Skin epidermis (tissue), 12 donors: ENCODE measurements at regions not wholly inside any gene's neighbourhood (a gene's known extent, or its start where the extent isn't known, plus 50 kb on each side); places are given as distances from the start of the nearest gene placed in this dataset.

Experiments used
- H3K27ac ChIP-seq, 21 experiments: fragments of 200-600 bp; sonication (generic) in 11 of 21; one replicate each; pipeline ENCODE4 v1.5.0; 2020; ENCODE audit warnings: mild to moderate bottlenecking in 3 of 21, inconsistent platforms in 2 of 21, moderate library complexity in 2 of 21
- H3K4me3 ChIP-seq, 7 experiments: fragments of 200-600 bp; sonication (generic) in 2 of 7; one replicate each; pipeline ENCODE4 v1.5.0; 2020; ENCODE audit warnings: inconsistent platforms in 2 of 7, mild to moderate bottlenecking in 2 of 7, moderate library complexity in 1 of 7

DNA sequence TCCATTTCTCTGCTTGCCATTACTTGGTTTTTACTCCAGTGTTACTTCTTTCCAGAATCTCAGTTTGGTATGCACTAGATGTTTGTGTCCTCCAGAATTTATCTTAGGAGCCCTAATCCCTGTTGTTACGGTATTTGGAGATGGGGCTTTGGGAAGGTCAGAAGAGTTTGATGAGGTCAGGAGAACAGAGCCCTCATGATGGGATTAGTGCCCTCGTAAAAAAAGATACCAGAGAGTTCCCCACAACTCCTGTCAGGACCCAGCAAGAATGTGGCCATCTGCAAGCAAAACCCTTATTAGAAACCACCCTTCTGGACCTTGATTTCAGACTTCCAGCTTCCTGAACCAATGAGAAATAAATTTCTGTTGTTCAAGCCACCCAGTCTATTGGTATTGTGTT, 98.0 kb downstream of the ADAMTS1 start:
- no peak overlapping the region for H3K27ac ChIP-seq
- H3K4me3 ChIP-seq = no peak overlapping the region

DNA sequence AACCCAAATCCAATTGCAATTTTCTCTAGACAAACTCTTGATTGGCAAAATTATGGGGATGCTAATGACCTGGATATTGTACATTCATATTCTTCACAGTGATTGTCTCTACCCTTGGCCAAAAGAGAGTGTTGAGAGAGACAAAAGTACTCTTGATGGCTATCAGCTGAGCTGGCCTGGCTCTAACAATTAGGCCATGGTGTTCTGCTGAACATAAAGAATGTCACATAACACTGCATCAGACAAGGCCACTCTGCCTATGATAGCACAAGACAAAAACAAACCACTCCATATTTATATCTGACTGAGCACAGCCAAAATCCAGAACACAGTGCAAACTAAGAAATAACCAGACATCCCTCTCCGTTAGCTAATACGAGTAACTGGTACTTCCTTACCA, 101.7 kb downstream of the ADAMTS1 start:
- H3K27ac ChIP-seq = no peak overlapping the region
- no peak overlapping the region for H3K4me3 ChIP-seq

DNA sequence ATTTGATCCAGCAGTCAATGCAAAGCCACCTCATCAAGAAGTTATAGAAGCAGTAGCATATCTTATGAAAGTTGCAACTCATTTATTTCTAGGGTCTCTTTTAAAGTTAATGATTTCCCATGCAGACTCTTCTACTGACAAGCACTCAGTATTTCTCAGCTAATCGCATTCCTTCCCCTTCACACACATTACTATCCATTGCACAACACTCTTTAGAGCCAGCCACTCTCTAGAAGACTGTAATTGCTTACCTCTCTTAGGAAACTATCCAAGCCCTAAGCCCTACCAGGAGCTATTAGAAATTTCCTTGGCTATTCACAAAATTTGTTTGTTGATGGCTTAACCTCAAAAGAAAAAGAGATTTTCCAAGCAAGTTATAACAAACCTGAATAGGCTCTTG, 106.0 kb downstream of the ADAMTS1 start:
- Histone ChIP-seq H3K27ac (no peak overlapping the region), H3K4me3 (no peak overlapping the region)

DNA sequence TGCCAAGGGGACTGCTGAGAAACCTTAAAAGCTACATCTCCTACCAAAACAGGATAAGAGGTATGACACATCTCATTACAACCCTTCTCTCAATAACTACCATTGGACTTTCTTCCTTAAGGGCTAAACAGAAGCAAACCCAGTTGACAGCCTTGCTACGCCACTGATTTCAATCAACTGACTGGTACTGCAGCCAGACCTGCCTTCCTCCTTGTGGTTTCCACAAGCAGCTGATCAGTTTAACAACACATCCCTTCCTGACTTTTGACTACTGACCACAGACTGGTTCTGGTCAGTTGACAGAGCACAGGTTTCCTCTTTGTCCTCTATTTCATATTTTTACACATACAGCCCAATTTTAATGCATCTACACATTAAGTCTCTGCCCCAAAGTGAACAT, 108.8 kb downstream of the ADAMTS1 start:
- Histone ChIP-seq H3K27ac (no peak overlapping the region), H3K4me3 (no peak overlapping the region)

- Histone ChIP-seq H3K4me3 (no peak overlapping the region), H3K27ac (no peak overlapping the region)
These were observed 112.6 kb downstream of the ADAMTS1 start for GRCh38 chr21:26732432-26733221.

DNA sequence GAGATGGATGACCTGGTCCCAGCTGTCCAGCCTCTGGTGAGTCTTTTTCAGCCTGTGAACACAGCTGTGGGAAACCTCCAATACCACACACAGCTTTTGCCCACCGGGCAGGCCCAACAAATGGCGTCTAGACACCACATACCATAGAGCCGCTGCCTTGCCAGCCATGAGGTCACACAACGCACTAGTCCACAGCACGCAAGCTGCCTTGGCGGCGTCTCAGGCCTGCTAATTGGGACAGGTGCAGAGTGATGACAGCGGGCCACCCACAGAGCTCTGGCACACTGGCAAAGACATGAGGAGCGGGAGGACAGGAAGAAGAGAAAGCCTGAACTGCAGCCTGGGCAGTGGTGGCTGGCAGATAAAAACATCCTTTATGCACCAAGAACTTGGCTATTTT, 125.5 kb downstream of the ADAMTS1 start:
- Histone ChIP-seq H3K27ac (peak overlapping the region in 1 of 21 experiments; percentile 60), H3K4me3 (no peak overlapping the region)

GRCh38 chr21:26717146-26717739, 128.0 kb downstream of the ADAMTS1 start:
- Histone ChIP-seq H3K27ac (no peak overlapping the region), H3K4me3 (no peak overlapping the region)

- no peak overlapping the region for H3K27ac ChIP-seq
- no peak overlapping the region for H3K4me3 ChIP-seq
These were observed 129.2 kb downstream of the ADAMTS1 start for GRCh38 chr21:26715878-26716506.

GRCh38 chr21:26715116-26715515, 130.1 kb downstream of the ADAMTS1 start:
- no peak overlapping the region for H3K4me3 ChIP-seq
- no peak overlapping the region for H3K27ac ChIP-seq

GRCh38 chr21:26710155-26710554, 135.1 kb downstream of the ADAMTS1 start:
- no peak overlapping the region for H3K4me3 ChIP-seq
- no peak overlapping the region for H3K27ac ChIP-seq

- Histone ChIP-seq H3K27ac (no peak overlapping the region), H3K4me3 (no peak overlapping the region)
These were observed 136.0 kb upstream of the CYYR1 start for GRCh38 chr21:26709090-26709489.

DNA sequence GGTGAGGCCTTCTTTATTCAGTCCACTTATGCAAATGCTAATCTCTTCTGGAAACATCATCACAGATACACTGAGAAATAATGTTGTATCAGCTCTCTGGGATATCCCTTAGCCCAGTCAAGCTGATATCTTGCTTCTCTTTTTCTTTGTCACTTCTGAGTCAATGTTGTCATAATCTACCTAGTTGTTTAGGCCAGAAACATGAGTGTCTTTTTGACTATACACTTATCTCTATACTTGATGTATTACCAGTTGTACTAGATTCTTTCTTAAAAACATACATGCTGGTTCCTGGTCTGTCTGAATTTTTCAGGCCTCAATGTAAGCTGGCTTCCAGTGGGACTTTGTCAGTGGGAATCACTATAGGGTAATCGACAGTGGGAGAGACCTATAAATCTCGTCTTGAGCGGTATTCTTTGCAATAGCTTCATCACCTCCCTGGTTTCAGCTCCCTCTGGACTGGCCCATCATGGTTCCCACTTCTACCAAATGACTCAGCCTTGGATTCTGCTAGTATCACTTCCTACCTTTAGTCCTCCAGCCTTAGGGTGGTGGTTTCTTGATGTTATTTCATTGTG, 135.2 kb upstream of the CYYR1 start:
- Histone ChIP-seq H3K4me3 (no peak overlapping the region), H3K27ac (no peak overlapping the region)

DNA sequence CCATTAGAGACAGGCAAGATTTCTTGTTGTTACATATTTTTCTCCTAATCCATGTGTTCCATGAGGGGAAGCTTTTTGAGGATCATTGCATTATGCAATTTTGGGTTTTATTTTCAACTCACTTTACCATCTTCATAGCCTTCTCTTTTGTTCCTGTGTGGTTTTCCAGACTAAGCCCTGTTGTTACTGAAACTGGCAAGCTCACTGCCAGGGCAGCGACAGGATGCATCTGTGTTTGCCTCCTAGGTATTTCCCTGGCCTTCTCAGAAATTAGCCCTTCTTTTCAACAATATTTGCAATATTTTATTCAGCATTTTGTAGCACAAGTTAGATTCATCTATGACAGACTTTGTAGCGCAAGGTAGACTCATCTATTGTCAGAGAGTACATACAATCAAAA, 134.2 kb upstream of the CYYR1 start:
- H3K27ac ChIP-seq = no peak overlapping the region
- no peak overlapping the region for H3K4me3 ChIP-seq

DNA sequence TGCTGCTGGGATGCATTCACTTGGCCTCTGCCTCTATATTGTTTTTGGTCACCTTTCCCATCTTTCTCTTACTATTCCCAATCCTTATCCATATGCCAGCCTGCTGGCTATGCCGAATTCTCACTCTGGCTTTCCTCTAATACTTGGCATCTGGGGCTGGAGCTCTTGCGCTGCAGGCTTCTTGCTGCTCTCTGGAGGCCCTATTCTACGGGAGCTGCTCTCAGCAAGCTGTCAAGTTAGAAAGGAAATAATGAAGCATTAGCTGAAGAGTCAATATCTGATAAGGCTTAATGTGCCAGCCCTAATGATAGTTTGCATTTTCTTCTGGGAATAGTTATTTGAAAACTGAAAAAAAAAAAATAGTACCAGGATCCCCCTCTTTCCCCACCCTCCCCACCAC, 125.3 kb upstream of the CYYR1 start:
- H3K4me3 ChIP-seq = no peak overlapping the region
- no peak overlapping the region for H3K27ac ChIP-seq

- no peak overlapping the region for H3K27ac ChIP-seq
- no peak overlapping the region for H3K4me3 ChIP-seq
These were observed 118.3 kb upstream of the CYYR1 start for GRCh38 chr21:26691416-26691815.

DNA sequence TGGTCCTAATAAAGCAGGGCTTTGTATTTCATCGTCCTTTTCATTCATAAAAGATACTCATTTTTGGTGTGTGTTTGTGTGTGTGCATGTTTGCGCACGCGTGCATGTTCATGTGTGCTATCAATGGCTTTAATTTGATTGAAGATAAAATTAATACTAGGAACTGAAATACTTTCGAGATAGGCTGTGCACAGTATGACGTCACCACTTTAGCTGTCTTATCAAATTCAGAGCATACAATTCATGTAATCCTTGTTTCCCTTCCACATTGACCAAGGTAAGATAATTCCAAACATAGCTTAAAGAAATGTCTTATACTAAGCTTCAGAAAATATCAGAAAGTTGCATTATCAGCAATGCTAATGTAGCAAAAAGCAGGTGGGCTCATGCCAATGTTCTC, 113.6 kb upstream of the CYYR1 start:
- no peak overlapping the region for H3K27ac ChIP-seq
- H3K4me3 ChIP-seq = no peak overlapping the region

DNA sequence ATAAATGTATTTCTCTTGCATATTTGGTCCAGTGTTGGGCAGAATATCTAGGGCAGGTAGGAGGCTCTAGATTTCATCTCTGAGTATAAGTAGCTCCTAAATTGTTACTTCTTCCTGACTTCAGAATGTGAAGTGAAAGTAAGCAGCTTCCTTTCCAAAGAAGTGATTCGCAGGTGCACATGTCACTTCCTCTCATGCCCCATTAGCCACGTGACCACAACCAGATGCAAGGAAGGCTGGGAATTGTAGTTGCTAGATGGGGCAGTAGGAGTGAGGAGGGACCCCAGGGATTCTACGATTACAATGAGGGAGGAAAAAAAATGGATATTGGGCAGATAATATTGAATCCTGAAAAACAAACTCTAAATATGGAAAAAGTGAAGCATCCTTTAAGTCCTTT, 113.2 kb upstream of the CYYR1 start:
- H3K27ac ChIP-seq = no peak overlapping the region
- no peak overlapping the region for H3K4me3 ChIP-seq

DNA sequence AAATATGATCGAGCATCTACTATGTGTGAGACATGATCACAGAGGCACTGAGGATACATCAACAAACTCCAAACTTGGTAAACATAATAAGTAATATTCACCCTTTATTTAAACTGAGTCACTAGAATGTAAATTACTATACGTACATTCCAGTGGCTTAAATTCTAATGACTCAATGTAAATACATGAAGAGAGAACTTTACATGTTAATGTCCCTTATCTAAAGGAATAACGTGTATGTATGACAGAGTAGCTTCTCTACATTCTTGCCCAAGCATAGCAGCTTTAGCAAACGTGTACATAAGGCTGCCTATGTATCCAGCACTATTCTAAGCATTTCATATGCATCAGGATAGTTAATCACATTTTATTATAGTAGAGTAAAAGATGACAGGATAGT, 111.8 kb upstream of the CYYR1 start:
- H3K4me3 ChIP-seq = no peak overlapping the region
- no peak overlapping the region for H3K27ac ChIP-seq

GRCh38 chr21:26683996-26684395, 110.9 kb upstream of the CYYR1 start:
- Histone ChIP-seq H3K27ac (no peak overlapping the region), H3K4me3 (no peak overlapping the region)

DNA sequence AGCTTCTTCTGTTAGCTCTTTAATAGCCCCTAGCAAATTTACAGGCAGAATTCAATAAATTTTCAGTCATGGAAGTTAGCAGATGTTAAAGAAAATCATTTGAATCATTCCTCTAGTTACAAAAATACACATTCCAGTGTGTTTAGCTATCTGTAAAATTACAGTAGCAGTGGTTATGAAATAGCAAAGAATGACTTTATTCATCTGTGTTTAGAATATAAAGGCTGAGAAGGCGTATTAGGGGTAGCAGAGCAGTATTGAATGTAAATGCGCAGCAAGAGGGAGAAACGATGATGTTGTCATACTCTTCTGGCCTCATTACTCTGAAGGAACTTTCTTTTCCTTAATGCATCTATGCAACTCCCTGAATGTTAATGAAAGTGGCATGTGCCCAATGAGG, 106.2 kb upstream of the CYYR1 start:
- Histone ChIP-seq H3K27ac (no peak overlapping the region), H3K4me3 (no peak overlapping the region)

GRCh38 chr21:26674323-26674722, 101.2 kb upstream of the CYYR1 start:
- H3K27ac ChIP-seq = no peak overlapping the region
- no peak overlapping the region for H3K4me3 ChIP-seq
